Lower lobe of right lung (tissue), 2 donors: ENCODE measurements at regions not wholly inside any gene's neighbourhood (a gene's known extent, or its start where the extent isn't known, plus 50 kb on each side); places are given as distances from the start of the nearest gene placed in this dataset.

Experiments used
- ATAC-seq, 2 donors: fragments of 200-7000 bp; cut with Tn5 transposase; one replicate each; pipeline ENCODE4 v1.9.1; 2020 to 2022; ENCODE audit warnings: mild to moderate bottlenecking in 2 of 2, moderate library complexity in 2 of 2
- DNase-seq: peaks from one replicate; pipeline ENCODE4 v3.0.0-alpha.2; 2020
- H3K27ac ChIP-seq: fragments of 200-600 bp; one replicate; pipeline ENCODE4 v1.8.0; 2022
- H3K27me3 ChIP-seq: fragments of 200-600 bp; one replicate; pipeline ENCODE4 v1.8.0; 2022; ENCODE audit warnings: low read depth
- H3K36me3 ChIP-seq: fragments of 200-600 bp; one replicate; pipeline ENCODE4 v1.8.0; 2022; ENCODE audit warnings: mild to moderate bottlenecking
- H3K4me1 ChIP-seq: fragments of 200-600 bp; one replicate; pipeline ENCODE4 v1.8.0; 2022
- H3K4me3 ChIP-seq: fragments of 200-600 bp; one replicate; pipeline ENCODE4 v1.8.0; 2022; ENCODE audit warnings: mild to moderate bottlenecking
- H3K9me3 ChIP-seq: fragments of 200-600 bp; one replicate; pipeline ENCODE4 v1.8.0; 2022
- intact Hi-C: fragments of 100-400 bp; cut with DNase I; formaldehyde crosslinking; loops from one replicate; pipeline ENCODE4 v1.11.0; 2022
- TF ChIP-seq, protein P1 (sequence below): fragments of 200-600 bp; IDR thresholded peaks from one replicate; pipeline ENCODE4 v1.8.0; 2022; ENCODE audit warnings: antibody characterized with exemption, mild to moderate bottlenecking
- donor health status: DM: no; HTN: yes; CAD: no; lungs with severe emphysema.

DNA sequence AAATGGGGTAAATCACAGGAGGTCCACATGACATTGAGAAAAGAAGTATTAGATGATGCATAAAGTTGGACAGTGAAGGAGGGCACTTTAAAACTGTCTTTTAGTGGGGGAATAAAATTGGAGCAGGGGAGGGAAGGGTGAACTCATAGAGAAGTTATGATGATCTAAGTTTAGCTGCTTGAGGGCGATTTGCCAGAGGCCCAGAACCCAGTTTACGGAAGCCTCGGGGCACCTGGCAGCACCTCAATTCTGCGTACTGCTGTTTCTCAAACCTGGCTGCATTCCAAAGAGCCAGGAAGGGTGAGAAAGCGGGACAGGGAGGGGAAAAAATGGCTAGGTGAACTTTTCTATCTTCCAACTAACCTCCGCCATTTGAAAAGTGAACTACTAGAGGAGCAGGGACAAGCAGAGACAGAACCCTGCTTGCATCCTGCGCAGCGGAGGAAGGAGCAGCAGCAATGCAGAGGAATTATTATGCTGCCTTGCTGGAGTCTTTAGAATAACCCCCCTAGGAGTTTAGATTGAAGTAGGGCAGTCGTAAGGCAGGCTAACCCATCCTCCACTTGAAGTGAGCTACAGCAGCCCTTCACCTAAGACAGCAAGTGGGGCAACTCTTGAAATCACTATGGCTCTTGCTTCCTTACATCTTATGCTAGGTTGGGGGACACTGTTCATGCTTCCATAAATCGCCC, 316.8 kb downstream of the BRINP1 start:
- TF ChIP-seq, protein P1, sequence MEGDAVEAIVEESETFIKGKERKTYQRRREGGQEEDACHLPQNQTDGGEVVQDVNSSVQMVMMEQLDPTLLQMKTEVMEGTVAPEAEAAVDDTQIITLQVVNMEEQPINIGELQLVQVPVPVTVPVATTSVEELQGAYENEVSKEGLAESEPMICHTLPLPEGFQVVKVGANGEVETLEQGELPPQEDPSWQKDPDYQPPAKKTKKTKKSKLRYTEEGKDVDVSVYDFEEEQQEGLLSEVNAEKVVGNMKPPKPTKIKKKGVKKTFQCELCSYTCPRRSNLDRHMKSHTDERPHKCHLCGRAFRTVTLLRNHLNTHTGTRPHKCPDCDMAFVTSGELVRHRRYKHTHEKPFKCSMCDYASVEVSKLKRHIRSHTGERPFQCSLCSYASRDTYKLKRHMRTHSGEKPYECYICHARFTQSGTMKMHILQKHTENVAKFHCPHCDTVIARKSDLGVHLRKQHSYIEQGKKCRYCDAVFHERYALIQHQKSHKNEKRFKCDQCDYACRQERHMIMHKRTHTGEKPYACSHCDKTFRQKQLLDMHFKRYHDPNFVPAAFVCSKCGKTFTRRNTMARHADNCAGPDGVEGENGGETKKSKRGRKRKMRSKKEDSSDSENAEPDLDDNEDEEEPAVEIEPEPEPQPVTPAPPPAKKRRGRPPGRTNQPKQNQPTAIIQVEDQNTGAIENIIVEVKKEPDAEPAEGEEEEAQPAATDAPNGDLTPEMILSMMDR = no peak
- Histone ChIP-seq H3K27me3 (no peaks in the 10 kb centered on the region), H3K4me1 (peaks cover 7% of the 10 kb centered on the region), H3K9me3 (no peaks in the 10 kb centered on the region), H3K36me3 (no peaks in the 10 kb centered on the region), H3K4me3 (no peak overlapping the region), H3K27ac (no peak overlapping the region)
- intact Hi-C loops = no loop called here
- ATAC-seq = no peak
- no peak for DNase-seq

DNA sequence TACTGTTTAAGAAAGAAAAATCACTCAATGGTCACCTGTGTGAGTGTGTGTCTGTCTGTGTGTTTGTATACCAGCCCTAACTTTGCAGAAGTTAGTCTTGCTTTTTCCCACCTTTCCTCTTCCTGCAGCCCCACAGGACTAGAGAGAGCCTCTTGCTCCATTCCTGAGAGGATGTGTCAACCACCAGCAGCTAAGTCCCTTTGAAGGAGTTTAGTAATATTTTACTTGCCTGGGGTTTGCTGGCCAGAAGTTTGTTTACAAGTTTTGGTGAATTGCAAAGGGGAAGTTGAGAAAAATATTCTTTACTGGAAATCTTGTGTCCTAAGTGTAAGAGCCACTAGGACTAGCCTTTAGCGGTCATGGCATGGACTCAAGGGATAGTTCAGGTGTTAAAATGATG, 316.2 kb downstream of the BRINP1 start:
- Histone ChIP-seq H3K36me3 (no peaks in the 10 kb centered on the region), H3K4me1 (peaks cover 7% of the 10 kb centered on the region), H3K27ac (no peak overlapping the region), H3K4me3 (no peak overlapping the region), H3K9me3 (no peaks in the 10 kb centered on the region), H3K27me3 (no peaks in the 10 kb centered on the region)
- intact Hi-C loops = no loop called here
- TF ChIP-seq, protein P1 = no peak
- DNase-seq (no peak), ATAC-seq (peak; percentile 35 to 45)

DNA sequence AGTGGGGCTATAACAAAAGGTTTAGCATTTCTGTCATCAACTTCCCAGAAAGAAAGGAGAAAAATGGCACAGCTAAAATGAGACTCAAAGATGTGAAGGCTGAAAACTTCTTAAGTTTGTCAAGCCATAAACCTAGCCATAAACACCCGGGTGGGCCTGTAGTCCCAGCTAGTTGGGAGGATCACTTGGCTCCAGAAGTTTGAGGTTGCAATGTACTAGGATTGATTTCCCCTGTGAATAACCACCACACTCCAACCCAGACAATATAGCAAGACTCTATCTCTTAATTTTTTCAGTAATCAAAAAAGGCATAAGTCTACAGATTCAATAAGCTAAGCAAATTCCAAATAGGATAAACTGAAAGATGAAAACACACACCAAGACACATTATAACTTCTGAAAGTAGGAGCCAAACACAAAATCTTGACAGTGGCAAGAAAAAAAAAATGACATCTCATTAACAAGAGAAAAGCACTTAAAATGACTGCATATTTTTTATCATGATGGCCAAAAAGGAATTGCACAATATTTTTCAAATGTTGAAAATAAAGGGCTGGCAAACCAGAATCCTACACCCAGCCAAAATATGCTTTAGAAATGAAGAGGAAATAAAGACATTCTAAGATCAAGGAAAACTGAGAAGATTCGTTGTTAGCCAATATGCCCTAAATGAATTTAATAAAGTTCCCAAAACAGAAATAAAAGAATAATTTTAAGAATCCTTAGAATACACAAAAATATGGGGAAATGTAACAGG, 308.4 kb downstream of the BRINP1 start:
- intact Hi-C loops = no loop called here
- DNase-seq (no peak), ATAC-seq (no peak)
- Histone ChIP-seq H3K27me3 (no peaks in the 10 kb centered on the region), H3K36me3 (no peaks in the 10 kb centered on the region), H3K4me3 (no peak overlapping the region), H3K9me3 (no peaks in the 10 kb centered on the region), H3K4me1 (no peaks in the 10 kb centered on the region), H3K27ac (no peak overlapping the region)
- TF ChIP-seq, protein P1 = no peak

DNA sequence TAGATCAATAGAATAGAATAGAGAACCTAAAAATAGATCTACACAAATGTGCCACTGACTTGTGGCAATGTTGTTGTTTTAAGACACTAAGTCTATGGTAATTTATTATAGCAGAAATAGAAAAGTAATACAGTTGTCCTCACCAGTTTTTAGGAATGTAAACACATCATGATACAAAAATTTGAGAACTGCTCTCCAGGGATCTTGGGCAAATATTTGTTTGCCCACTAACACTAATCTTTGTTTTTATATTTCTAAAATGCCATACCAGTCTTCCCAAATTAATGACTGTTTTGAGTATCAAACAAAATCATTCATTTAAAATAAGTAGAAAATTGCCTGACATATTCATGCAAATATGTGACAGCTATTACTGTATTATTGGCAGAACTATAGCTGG, 297.6 kb downstream of the BRINP1 start:
- TF ChIP-seq, protein P1 = no peak
- DNase-seq = no peak
- Histone ChIP-seq H3K4me3 (no peak overlapping the region), H3K36me3 (no peaks in the 10 kb centered on the region), H3K27me3 (no peaks in the 10 kb centered on the region), H3K9me3 (no peaks in the 10 kb centered on the region), H3K27ac (no peak overlapping the region), H3K4me1 (no peaks in the 10 kb centered on the region)
- no peak for ATAC-seq
- intact Hi-C loops = no loop called here

DNA sequence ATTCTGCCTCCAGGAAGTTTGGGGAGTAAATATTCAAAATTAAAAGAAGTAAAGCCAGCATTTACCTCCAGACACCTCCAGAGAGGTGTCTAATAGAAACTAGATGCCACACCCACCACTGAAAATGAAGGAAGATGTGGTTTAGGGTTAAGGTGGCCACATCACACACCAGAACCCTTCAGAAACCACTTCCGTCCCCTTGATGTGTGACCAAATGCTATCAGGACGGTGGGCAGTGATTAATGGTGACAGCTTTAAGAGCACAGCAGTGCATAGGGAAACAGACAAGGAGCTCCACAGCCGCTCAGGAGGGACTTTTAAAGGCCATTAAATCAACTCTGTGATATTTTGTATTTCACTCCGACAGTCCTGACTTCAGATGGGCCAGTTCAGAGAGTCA, 295.2 kb downstream of the BRINP1 start:
- no peak overlapping the region for H3K4me3 ChIP-seq
- TF ChIP-seq, protein P1 = no peak
- intact Hi-C loops = no loop called here
- H3K27me3 ChIP-seq = no peaks in the 10 kb centered on the region
- DNase-seq (no peak), ATAC-seq (no peak)
- H3K9me3 ChIP-seq = no peaks in the 10 kb centered on the region
- no peak overlapping the region for H3K27ac ChIP-seq
- no peaks in the 10 kb centered on the region for H3K4me1 ChIP-seq
- H3K36me3 ChIP-seq = no peaks in the 10 kb centered on the region
